Keratinocyte (primary cell): ENCODE measurements at regions not wholly inside any gene's neighbourhood (a gene's known extent, or its start where the extent isn't known, plus 50 kb on each side); places are given as distances from the start of the nearest gene placed in this dataset.

Experiments used
- CTCF ChIP-seq, 3 experiments: IDR thresholded peaks in 1 of 3; conservative IDR thresholded peaks in 1 of 3; optimal IDR thresholded peaks in 1 of 3; 2 replicates in 2 of 3; 3 replicates in 1 of 3; pipeline versions ENCODE3 to v1.5.1; 2011; ENCODE audit warnings: low read length in 3 of 3, mild to moderate bottlenecking in 3 of 3, moderate library complexity in 2 of 3, control low read depth in 1 of 3, inconsistent platforms in 1 of 3; ENCODE audit not compliant: insufficient read depth in 2 of 3; ENCODE audit errors: extremely low read depth in 1 of 3
- EZH2 ChIP-seq: IDR thresholded peaks from one replicate; pipeline ENCODE4 v1.6.1; 2012; ENCODE audit warnings: inconsistent platforms, mild to moderate bottlenecking, low read length, moderate library complexity

GRCh38 chr18:67997496-67997895, 481.0 kb upstream of the DSEL start:
- TF ChIP-seq CTCF (optimal IDR thresholded peaks at IDR 0.05 in 1 of 3, IDR thresholded peaks at IDR 0.05 in 1 of 3, conservative IDR thresholded peaks at IDR 0.05 in 1 of 3; ENCODE audit: extremely low read depth in 1 of 3, insufficient read depth in 2 of 3, low read length in 3 of 3) (no peak), EZH2 (no peak)
